Stimulated activated naive CD4-positive, alpha-beta T cell (primary cell): ENCODE measurements at regions not wholly inside any gene's neighbourhood (a gene's known extent, or its start where the extent isn't known, plus 50 kb on each side); places are given as distances from the start of the nearest gene placed in this dataset.
A peak's percentile ranks its signal among the peaks of the same experiment; 100 is the strongest.

Experiments used
- DNase-seq, 6 experiments: peaks; one replicate each; lab custom pipeline; 2025; lab: John Stamatoyannopoulos, UW

DNA sequence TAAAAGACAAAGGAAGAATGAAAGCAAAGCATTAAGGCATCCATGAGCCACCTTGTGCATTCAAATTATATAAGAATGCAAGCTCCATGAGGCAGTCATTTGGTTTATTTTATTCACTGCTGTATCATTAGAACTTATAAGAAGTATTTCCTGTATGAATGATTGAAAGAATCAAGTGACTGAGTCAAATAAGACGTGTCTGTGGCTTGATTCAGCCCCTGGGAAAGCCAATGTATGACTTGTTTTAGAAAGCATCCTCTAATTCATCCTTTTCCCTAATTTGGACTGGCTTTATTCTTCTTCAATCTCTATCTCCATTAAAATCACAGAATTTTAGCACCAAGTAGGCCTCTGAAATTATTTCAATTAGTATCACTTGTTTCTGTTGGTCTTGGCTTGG lies 461.1 kb downstream of the LPIN1 start:
- DNase-seq = no peak

DNA sequence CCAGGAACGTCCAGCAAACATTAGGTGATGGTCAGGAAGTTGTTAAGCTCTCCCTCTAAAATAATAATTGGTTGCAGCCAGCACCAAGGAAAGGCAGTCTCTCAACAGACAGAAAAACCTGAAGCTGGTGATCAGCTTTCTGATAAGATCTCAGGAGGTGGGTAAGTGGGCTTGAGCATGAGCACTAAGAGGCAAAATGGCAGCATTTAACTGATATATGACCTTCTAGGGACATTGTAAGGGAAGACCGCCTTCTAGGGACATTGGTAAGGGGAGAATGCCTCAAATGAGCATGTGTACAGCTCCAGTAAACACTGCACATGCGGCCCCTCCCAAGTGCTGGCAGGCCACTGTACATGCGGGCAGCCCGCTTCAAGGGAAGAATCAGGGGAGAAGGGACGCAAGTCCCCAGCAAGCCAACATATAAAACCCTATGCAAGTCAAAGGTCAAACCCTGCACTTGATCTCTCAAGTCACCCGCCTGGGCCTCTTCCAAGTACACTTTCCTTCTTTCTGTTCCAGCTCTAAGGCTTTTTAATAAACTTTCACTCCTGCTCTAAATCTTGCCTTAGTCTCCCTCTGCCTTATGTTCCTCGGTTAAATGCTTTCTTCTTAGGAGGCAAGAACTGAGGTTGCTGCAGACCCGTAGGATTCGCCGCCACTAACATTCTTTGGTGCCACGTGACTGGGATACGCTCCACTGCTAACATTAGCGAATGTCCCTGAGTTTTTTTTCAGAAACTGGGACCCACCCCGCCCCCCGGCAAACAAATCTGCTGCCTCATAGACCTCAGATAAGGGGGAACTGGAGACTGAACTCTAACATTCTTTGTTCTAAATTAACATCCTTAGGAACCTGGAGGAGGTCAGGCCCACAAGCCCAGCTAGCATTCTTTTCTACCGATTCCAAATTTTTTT lies 463.8 kb downstream of the LPIN1 start:
- DNase-seq = no peak

DNA sequence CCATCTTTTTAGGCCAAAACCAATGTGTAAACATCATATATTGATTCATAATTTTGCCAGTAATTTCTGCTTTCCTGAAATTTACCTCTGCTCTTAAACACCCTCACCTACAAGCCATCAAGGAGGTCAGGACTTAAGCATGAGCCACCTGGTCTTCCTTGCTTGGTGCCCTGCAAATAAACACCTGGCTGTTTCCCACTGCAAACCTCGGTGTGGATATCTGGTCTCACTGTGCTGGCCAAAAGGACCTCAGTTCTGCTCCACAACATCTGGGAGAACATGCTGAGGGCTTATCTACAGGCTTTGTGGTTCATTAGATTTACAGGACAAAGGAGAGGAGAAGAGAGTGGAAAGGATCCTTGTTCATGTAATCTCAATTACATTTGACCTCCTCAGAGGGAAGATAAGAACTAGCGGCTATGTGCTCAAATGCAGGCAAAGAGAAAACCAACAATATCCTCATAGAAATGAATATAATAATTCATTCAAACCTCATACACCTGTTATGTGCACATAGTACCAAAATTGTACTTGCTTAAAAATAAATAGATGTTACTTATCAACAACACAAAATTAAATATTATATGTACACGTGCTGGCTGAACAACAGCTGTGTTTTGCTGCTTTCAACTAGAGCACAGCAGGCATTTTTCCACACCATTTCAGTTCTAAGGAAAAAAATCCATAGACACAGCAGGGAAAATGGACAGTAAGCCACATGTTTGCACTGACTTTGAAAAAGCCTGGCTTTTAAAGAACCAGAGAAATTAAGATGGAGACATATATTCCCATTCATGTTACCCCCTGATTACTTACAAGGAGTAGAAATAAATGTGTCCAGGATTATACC lies 465.1 kb downstream of the LPIN1 start:
- no peak for DNase-seq

DNA sequence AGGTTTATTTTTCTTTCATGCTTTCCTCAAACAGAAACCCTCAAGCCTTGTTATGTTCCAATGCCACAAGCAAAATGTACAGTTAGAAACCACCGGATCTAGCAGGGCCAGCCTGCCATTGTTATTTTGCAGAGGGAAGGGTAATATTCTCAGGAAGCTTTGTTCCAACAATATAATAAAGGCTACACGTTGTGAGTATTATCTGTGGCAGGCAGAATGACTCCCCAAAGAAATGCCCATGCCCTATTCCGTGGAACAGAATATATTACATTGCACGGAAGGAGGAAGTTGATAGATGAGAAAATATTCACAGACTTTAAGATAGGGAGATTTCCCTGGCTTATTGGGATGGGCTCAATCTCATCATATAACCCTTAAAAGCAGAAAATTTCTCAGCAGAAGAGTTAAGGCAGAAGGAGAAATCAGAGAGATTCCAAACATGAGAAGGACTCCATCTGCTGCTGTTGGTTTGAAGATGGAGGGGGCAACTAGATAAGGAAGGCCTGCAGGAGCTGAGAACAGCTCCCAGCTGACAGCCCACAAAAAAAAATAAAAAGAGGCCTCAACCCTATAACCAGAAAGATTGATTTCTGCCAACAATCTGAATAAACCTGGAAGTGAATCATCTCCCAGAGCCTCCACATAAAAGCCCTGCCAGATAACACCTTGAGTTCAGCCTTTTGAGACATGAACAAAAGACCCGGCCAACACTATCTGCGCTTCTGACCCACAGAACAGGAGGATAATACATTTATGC lies 466.6 kb downstream of the LPIN1 start:
- DNase-seq = no peak

DNA sequence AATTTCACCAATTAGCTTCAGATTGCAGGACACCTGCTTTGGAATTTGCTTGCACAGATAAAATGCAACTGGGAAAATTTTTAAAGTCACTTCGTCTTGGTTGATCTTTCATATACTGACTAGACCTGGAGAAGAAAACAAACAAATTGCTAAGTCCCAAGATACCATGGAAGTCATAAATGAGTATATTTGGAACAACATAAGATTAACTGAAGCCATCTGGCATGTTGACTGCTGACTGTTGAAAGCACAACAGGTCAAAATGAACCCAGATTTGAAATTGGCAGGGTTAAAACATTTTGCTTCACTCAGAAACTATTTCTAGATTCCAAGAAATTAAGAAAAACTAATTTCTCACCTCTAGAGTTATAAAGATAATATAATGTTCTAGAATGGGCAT lies 470.7 kb downstream of the LPIN1 start:
- no peak for DNase-seq

DNA sequence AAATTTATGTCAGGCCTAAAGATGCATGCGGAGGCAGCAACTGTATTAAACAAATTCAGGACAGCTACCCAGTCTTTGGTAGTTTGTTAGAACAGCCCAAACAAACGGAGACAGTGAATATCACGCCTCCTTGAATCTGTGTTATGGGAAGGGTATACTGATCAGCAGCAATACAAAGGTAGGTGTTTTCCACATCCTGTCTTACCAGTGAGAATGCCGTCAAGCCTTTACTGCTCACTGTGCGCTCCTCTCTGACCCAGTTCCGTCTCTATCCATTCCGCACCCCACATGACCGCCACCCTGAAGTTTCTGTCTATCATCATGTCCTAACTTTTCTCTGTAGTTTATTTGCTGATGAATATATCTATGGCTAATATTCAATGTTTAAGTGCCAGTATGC lies 473.3 kb downstream of the LPIN1 start:
- DNase-seq = no peak

DNA sequence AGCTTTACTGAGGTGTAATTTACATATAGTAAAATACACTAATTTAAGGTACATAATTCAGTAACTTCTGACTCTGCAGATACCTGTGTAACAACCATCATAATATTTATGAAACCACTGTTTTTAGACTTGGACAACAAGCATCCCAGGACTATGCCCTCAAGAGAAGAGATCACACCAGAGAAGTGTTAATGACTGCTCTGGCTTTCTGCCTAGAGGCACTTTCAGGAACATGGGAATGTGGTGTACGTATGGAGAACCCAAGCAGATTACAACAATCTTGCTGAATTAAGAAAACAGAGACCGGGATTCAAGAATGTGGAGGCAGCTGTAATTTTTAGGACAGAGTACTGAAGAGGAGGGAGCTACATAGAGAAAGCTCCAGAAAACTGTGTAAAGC lies 475.2 kb downstream of the LPIN1 start:
- no peak for DNase-seq

DNA sequence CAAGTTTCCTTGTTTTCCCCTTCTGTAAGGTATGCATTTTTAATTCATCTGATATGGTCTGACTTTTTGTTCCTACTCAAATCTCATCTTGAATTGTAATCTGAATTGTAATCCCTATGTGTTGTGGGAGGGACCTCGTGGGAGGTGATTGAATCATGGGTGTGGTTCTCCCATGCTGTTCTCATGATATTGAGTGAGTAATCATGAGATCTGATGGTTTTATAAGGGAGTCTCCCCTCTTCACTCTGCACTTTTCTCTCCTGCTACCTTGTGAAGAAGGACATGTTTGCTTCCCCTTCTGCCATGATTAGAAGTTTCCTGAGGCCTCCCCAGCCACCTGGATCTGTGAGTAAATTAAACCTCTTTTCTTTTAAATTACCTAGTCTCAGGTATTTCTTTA lies 476.1 kb downstream of the LPIN1 start:
- DNase-seq = no peak

DNA sequence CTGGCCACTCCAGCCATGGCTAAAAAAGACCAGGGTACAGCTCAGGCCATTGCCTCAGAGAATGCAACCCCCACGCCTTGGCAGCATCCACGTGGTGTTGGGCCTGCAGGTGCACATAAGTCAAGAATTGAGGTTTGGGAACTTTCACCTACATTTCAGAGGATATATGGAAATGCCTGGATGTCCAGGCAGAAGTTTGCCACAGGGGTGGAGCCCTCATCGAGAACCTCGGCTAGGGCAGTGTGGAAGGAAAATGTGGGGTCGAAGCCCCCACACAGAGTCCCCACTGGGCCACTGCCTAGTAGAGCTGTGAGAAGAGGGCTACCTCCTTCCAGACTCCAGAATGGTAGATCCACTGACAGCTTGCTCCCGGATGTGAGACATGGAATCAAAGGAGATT lies 477.3 kb downstream of the LPIN1 start:
- DNase-seq = peak in 1 of 6 experiments; percentile 6

DNA sequence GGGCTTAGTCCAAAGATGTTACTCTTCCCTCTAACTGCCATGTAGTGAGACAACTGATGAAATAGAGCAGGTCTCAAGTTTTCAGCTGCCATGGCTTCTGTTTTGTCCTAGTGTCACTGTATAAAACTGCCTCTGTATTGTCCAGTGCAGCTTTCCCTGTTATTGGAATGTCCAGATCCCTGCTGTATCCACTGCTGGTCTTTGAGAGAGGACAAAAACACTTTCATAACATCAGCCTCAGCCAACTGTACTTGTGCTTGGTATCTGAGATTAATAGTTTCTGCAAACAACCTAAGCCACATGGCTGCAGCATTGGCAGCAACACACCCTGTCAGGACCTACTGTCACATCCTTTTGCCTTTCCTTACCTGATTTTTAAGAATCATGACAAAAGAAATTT lies 480.2 kb downstream of the LPIN1 start:
- DNase-seq = no peak

DNA sequence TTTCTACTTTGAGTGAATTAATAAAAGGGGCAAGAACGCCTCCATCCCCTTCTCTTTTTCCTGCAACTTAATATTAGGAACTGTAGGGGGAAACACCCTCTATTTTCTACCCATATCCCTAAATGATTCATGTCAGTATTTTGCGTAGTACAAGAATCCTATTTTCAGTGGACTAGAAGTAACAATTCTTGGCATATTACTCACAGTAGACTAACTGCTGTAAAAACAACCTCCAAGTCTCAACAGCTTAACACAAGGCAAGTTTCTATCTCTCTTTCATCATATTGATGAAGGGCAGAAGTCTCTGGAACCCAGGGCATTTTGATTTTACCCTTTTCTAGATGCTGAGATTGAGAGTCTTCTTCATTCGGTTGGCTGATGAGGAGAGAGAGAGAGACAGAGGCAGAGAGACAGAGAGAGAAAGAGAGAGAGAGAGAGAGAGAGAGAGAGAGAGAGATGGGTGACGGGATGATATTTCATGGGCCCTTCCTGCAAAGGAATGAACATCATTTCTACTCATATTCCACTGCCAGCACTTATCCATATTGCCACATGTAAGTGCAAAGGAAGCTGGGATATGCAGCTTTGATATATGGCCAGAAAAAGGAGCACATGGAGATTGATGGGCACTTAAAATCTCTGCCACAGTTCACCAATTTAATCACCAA lies 481.6 kb downstream of the LPIN1 start:
- no peak for DNase-seq

DNA sequence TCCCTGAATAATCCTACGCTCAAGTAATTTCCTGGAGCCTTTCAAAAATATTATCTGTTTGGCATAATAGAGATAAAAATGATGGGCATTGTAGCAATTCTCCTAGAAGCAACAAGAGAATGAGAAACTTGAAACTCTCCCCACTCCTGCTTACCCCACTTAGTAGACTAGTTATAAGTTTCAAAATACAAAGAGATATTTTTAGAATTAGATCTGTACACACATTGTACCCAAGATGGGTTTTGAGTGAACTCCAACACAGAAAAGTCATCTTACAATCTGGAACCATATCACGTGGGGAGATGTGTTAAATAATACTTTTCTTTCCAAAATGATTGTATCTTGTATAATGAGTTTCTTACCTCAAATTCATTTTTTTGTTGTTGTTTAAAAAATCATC lies 484.9 kb downstream of the LPIN1 start:
- no peak for DNase-seq

DNA sequence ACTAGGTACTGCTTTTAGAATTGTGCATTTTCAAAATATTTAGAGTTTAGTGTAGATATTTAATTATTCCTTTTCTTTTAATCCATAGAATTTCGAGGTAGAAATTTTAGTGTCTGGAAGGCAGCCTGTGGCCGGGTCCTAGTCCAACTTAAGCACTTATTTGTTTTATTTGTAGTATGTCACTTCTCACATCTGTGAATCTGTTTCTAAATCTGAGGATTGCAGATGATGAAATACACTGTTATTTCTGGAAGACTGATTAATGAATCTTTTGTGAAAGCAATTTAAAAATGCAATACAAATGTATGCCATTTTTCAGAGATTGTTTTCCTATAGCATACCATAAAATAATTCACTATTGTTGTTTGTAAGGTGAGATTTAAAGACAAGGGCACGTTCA lies 483.9 kb upstream of the TRIB2 start:
- no peak for DNase-seq

DNA sequence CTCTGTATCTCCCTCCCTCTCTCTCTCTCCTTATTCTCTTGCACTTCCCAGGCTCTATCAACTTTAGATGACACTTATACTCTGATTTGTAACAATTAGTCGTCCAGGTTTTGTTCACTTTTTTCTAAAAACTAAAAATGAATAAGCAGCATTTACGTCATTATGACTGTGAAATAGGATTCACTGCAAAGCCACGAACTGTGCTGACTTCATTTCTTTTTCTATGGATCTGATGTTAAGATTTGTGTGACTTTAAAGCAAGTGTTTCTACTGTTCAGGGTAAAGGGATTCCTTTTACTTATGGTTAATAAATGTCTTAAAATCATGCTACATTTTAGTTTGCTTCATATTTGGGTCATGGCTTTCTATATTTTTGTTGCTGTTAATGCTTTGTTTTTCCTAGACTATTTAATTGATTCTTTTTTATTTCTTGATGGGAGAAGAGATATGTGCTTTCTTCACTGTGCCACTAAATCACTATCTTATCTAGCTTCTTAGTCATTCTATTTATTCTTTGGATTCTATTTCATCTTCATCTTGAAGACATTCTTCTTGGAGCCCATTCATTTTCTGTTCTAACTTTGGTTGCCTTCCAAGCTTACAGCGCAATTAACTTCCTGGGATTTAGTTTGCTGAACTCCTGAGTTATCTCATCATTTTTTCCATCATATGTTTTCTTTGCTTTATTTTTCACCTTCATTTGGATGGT lies 480.4 kb upstream of the TRIB2 start:
- no peak for DNase-seq

DNA sequence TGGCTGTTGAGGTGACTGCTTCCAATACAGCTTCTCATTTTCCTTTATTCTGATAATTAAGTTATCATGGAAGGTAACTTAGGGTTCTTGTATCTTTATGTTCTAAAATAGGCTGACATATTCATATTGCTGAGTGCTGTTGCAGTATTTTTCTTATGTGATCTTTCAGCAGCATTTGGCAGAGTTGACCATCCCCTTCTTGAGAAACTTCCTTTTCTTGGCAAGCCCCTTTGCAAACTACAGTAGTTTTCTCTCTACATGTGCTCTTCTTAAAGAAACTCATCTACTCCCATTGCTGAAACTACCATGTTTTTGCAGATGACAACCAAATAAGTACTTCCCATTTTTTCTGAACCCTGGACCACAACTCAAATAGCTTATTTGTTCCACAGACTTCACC lies 476.5 kb upstream of the TRIB2 start:
- DNase-seq = no peak

DNA sequence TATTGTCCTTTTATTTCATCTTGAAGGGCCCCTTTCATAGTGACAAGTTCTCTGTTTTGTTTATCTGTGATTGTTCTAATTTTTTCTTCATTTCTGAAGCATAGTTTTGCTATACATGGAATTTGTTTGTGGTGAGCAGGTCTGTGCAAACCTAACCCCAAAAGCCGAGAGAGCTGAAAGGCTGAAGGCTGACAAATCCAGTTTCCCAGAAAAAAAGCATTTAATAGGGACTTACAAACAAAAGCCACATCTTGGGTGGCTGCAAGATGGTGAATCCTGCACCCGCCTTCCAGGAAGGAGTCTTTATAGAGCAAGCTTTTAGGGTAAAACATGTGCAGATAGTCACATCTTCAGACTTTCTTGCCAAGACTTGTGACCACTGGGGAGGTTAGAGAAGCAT lies 473.4 kb upstream of the TRIB2 start:
- DNase-seq = no peak

DNA sequence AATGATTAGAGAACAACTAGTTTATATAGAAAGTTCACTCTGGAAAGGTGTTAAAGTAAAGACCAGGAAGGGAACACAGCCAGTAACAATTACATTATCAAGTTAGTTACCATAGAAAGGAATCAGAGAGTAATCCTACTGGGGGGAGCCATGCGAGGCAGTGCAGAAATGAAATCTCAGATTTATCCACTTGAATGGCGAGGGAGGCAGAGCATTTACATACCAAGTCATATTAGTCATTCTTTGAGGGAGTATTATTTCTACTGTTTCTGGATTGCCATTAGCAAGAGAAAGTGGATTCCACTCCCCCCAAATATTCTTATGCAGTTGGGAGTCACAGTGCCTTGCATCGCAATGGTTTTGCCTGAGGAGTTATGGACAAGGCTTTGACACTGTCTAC lies 472.7 kb upstream of the TRIB2 start:
- DNase-seq = no peak

DNA sequence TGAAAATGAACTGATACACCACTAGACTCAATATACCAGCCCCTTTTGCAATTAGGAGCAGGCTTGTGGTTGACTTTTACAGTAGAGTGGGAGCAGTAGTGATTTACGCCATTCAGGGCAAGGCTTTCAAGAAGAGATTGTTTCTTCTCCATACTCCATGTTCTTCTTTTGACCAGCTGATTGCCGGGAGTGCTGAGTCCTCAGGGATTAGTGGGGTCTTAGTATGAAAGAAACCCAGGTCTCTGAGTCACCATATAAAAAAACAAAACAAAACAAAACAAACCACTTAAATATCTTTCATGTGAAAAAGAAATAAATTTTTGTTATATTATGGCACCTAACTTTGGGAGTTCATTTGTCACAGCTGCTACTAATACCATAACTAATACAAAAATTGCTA lies 465.6 kb upstream of the TRIB2 start:
- DNase-seq = no peak

DNA sequence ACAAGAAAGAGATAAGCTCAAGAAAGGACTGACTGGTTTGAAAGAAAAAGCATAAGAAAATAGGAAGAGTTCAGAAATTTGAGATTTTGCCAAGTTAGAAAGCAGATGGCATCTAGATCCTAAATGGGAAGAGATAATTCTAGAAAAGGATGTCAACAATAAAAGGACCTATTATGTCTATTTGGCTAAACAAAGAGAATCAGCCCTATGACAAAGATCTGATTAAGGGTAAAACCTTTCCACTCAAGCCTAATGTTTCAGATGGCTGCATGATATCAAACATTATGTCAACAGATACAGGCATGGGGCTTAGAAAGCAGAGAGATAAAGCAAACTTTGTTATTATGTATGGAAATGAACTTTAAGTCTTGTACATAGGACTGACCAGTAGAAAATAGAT lies 465.0 kb upstream of the TRIB2 start:
- no peak for DNase-seq

DNA sequence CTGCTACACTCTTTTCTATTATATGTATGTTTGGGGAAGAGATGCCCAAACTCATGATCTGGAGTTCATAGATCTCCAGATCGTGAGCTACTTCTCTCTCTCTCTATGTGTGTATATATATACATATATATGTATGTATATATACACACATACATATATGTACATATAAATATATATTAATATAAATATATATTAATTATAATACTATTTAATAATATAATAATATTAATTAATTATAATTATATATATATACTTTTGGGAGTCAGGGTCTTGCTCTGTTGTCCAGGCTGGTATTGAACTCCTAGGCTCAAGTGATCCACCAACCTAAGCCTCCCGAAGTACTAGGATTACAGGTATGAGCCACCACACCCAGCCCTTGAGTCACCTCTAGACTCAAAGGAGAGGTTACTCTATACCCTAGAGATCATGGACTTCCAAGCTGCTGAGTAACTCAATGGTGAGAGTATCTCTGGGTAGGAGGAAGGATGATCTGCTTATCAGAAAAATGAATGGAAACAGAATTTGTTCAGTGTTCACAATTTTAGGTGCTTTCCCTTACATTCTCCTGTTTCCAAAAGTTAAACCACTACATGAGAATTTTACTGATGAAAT lies 463.5 kb upstream of the TRIB2 start:
- no peak for DNase-seq
